ENCODE measurements at regions not wholly inside any gene's neighbourhood (a gene's known extent, or its start where the extent isn't known, plus 50 kb on each side); places are given as distances from the start of the nearest gene placed in this dataset.

- TF ChIP-seq TFCP2L1 (CRISPR knock-in tag; IDR thresholded peaks at IDR 0.05) (no peak), KDM5A (IDR thresholded peaks at IDR 0.05) (no peak), HEYL (CRISPR knock-in tag; IDR thresholded peaks at IDR 0.05) (no peak), ATOH8 (CRISPR knock-in tag; IDR thresholded peaks at IDR 0.05; ENCODE audit: low read depth) (no peak), SREBF2 (IDR thresholded peaks at IDR 0.05) (no peak), HOXA7 (CRISPR knock-in tag; IDR thresholded peaks at IDR 0.05) (no peak)
These were observed 53.0 kb upstream of the LRRC32 start (continued) for GRCh38 chr11:76723548-76723947.

- no peaks in the 10 kb centered on the region for H3K9me3 ChIP-seq
- H3K27ac ChIP-seq = no peak overlapping the region
- 0 out of 3 replicates have a peak, but pooled peaks cover 4% of the 10 kb centered on the region for H3K4me1 ChIP-seq
- DNase-seq (ENCODE audit: low read depth in 1 of 2, low spot score in 1 of 2) (no peak), FAIRE-seq (no peak), ATAC-seq (no peak)
- POLR2A ChIA-PET = no interaction called here
- no peak overlapping the region for H3K4me3 ChIP-seq
- CTCF ChIA-PET = interaction anchor here (0.8 to 7.8 kb wide), 16 partner anchors 10 to 321 kb away, joined by 3 to 74 read pairs (median 6); no protein-coding TSS in a partner anchor
- H3K4me2 ChIP-seq = no peak overlapping the region
- WGBS (ENCODE audit: missing lambda C conversion rate) = 67% methylated on average over 3 of the region's 3 CpGs
- TF ChIP-seq REST (IDR thresholded peaks at IDR 0.05) (peak; percentile 91), SREBF2 (IDR thresholded peaks at IDR 0.05) (no peak), CHD2 (IDR thresholded peaks at IDR 0.05; ENCODE audit: low read length, partially characterized antibody) (no peak), FOXS1 (CRISPR knock-in tag; IDR thresholded peaks at IDR 0.05) (no peak), JUN (IDR thresholded peaks at IDR 0.05) (no peak)
These were observed 53.7 kb upstream of the LRRC32 start for GRCh38 chr11:76724171-76724768.

GRCh38 chr11:76728227-76728626 is 54.9 kb upstream of the TSKU start:
- FAIRE-seq = no peak
- DNase-seq (ENCODE audit: low read depth in 1 of 2, low spot score in 1 of 2) = no peak
- Histone ChIP-seq H3K4me2 (no peak overlapping the region), H3K27ac (no peak overlapping the region), H3K4me3 (no peak overlapping the region), H3K4me1 (no peaks in the 10 kb centered on the region), H3K9me3 (no peaks in the 10 kb centered on the region)
- TF ChIP-seq FOSB (CRISPR knock-in tag; IDR thresholded peaks at IDR 0.05) = no peak
- TF ChIP-seq ESRRA (IDR thresholded peaks at IDR 0.05; ENCODE audit: borderline replicate concordance, low read length) = no peak
- TF ChIP-seq RFX5 (IDR thresholded peaks at IDR 0.05) = no peak
- TF ChIP-seq HDAC2 (IDR thresholded peaks at IDR 0.05) = no peak
- no peak for TF ChIP-seq POLR2A (IDR thresholded peaks at IDR 0.05; ENCODE audit: low read length)
- TF ChIP-seq REST (IDR thresholded peaks at IDR 0.05) = no peak
- TF ChIP-seq ZC3H11A (IDR thresholded peaks at IDR 0.05) = no peak
- no peak for TF ChIP-seq PHF8 (IDR thresholded peaks at IDR 0.05; ENCODE audit: borderline replicate concordance, low read depth)
- TF ChIP-seq RNF2 (IDR thresholded peaks at IDR 0.05; ENCODE audit: borderline replicate concordance, low read depth) = no peak
- TF ChIP-seq HES2 (IDR thresholded peaks at IDR 0.05) = no peak
- TF ChIP-seq CBX8 (IDR thresholded peaks at IDR 0.05) = no peak
- no peak for TF ChIP-seq CHD4 (IDR thresholded peaks at IDR 0.05; ENCODE audit: borderline replicate concordance)
- no peak for TF ChIP-seq CHD2 (IDR thresholded peaks at IDR 0.05; ENCODE audit: low read length, partially characterized antibody)
- no peak for TF ChIP-seq EP300 (IDR thresholded peaks at IDR 0.05)
- no peak for TF ChIP-seq CEBPB (IDR thresholded peaks at IDR 0.05)
- TF ChIP-seq EHF (CRISPR knock-in tag; IDR thresholded peaks at IDR 0.05) = no peak
- TF ChIP-seq BHLHE40 (IDR thresholded peaks at IDR 0.05; ENCODE audit: low read depth, low read length) = no peak
- TF ChIP-seq JUN (IDR thresholded peaks at IDR 0.05) = no peak
- TF ChIP-seq ZSCAN20 (CRISPR knock-in tag; IDR thresholded peaks at IDR 0.05) = no peak
- 76% methylated on average over 1 of the region's 1 CpG for WGBS (ENCODE audit: missing lambda C conversion rate)
- CTCF ChIA-PET = interaction anchor here (0.7 to 3.0 kb wide), 9 partner anchors 29 to 362 kb away, joined by 3 to 16 read pairs (median 3); no protein-coding TSS in a partner anchor
- ATAC-seq = no peak
- POLR2A ChIA-PET = interaction anchor here (0.5 kb wide), 1 partner anchor 77 kb away, joined by 3 read pairs; no protein-coding TSS in a partner anchor
